ENCODE measurements at regions not wholly inside any gene's neighbourhood (a gene's known extent, or its start where the extent isn't known, plus 50 kb on each side); places are given as distances from the start of the nearest gene placed in this dataset.

DNA sequence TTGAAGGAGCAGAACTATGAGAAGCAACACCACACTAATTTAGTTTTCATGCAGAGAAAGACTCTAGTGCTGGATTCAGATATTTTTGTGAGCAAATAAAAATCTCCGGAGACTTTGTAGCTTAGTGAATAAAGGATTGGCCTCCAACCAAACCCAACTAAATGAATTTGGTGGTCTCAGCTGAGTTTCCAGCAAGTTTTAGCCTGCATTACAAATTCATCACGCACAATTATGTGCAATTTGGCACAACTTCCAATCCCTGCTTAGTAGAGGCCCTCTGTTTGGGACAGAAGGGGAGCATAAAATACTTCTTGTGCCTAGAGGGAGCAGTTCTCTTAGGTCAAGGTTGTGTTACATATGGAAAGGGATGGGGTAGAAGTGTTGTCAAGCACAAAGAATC is 112.3 kb upstream of the ADAMTSL1 start:
- no peak for TF ChIP-seq REST (IDR thresholded peaks at IDR 0.05; ENCODE audit: low read depth, low read length)
- TF ChIP-seq TAF1 (IDR thresholded peaks at IDR 0.05; ENCODE audit: borderline replicate concordance, low read depth, low read length) = no peak
- TF ChIP-seq RB1 (IDR thresholded peaks at IDR 0.05; ENCODE audit: borderline replicate concordance) = no peak
- TF ChIP-seq, protein P1, sequence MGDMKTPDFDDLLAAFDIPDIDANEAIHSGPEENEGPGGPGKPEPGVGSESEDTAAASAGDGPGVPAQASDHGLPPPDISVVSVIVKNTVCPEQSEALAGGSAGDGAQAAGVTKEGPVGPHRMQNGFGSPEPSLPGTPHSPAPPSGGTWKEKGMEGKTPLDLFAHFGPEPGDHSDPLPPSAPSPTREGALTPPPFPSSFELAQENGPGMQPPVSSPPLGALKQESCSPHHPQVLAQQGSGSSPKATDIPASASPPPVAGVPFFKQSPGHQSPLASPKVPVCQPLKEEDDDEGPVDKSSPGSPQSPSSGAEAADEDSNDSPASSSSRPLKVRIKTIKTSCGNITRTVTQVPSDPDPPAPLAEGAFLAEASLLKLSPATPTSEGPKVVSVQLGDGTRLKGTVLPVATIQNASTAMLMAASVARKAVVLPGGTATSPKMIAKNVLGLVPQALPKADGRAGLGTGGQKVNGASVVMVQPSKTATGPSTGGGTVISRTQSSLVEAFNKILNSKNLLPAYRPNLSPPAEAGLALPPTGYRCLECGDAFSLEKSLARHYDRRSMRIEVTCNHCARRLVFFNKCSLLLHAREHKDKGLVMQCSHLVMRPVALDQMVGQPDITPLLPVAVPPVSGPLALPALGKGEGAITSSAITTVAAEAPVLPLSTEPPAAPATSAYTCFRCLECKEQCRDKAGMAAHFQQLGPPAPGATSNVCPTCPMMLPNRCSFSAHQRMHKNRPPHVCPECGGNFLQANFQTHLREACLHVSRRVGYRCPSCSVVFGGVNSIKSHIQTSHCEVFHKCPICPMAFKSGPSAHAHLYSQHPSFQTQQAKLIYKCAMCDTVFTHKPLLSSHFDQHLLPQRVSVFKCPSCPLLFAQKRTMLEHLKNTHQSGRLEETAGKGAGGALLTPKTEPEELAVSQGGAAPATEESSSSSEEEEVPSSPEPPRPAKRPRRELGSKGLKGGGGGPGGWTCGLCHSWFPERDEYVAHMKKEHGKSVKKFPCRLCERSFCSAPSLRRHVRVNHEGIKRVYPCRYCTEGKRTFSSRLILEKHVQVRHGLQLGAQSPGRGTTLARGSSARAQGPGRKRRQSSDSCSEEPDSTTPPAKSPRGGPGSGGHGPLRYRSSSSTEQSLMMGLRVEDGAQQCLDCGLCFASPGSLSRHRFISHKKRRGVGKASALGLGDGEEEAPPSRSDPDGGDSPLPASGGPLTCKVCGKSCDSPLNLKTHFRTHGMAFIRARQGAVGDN (IDR thresholded peaks at IDR 0.05) = no peak
- no peak for TF ChIP-seq POLR2AphosphoS2 (IDR thresholded peaks at IDR 0.05; ENCODE audit: low read depth, low read length)
- no peak for TF ChIP-seq CTCF (IDR thresholded peaks at IDR 0.05 in 2 of 3, conservative IDR thresholded peaks at IDR 0.05 in 1 of 3; ENCODE audit: control insufficient read depth in 2 of 3, extremely low read depth in 1 of 3, insufficient read depth in 1 of 3, low read depth in 3 of 3, low read length in 3 of 3)
- TF ChIP-seq, protein P2, sequence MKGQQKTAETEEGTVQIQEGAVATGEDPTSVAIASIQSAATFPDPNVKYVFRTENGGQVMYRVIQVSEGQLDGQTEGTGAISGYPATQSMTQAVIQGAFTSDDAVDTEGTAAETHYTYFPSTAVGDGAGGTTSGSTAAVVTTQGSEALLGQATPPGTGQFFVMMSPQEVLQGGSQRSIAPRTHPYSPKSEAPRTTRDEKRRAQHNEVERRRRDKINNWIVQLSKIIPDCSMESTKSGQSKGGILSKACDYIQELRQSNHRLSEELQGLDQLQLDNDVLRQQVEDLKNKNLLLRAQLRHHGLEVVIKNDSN (IDR thresholded peaks at IDR 0.05; ENCODE audit: borderline replicate concordance, extremely low read length, insufficient read depth, low read depth, low read length) = no peak
- TF ChIP-seq RAD21 (IDR thresholded peaks at IDR 0.05; ENCODE audit: insufficient read depth, low read depth, low read length) = no peak
- TF ChIP-seq GABPA (IDR thresholded peaks at IDR 0.05; ENCODE audit: low read depth) = no peak
- no peak for TF ChIP-seq NFIC (IDR thresholded peaks at IDR 0.05; ENCODE audit: low read depth, low read length)
